A673 (cell line): ENCODE measurements at regions not wholly inside any gene's neighbourhood (a gene's known extent, or its start where the extent isn't known, plus 50 kb on each side); places are given as distances from the start of the nearest gene placed in this dataset.

Experiments used
- BruUV-seq: library from RNA; stranded (reverse); fragments of 400-500 nt; replicated peaks from 2 replicates; lab custom pipeline; 2021; lab: Mats Ljungman, UMichigan
- CTCF ChIA-PET: fragments of 300-600 bp; sonication (Branson Sonifier 250); formaldehyde crosslinking; loops from one replicate; lab custom pipeline; 2022; ENCODE audit warnings: antibody characterized with exemption; lab: Charles Lee
- POLR2A ChIA-PET: fragments of 300-600 bp; sonication (Branson Sonifier 250); formaldehyde crosslinking; loops from one replicate; lab custom pipeline; 2022; ENCODE audit warnings: antibody characterized with exemption; ENCODE audit not compliant: low non-redundant PET; lab: Charles Lee
- DNase-seq: peaks from one replicate; pipeline ENCODE4 v3.0.0-alpha.2; 2015; ENCODE audit warnings: low spot score
- H3K27ac ChIP-seq: fragments of 200-600 bp; sonication (generic); 2 replicates; pipeline ENCODE4 v1.5.1; 2016; ENCODE audit warnings: mixed run types, low read depth, mild to moderate bottlenecking, mixed read lengths, antibody characterized with exemption, low read length; ENCODE audit not compliant: poor library complexity, severe bottlenecking
- H3K27me3 ChIP-seq: fragments of 200-600 bp; sonication (generic); replicated peaks from 2 replicates; pipeline ENCODE4 v1.6.1; 2017; ENCODE audit warnings: mixed run types, low read depth, mild to moderate bottlenecking, mixed read lengths, antibody characterized with exemption, low read length; ENCODE audit not compliant: insufficient read depth, poor library complexity
- H3K36me3 ChIP-seq: fragments of 200-600 bp; sonication (generic); 2 replicates; pipeline ENCODE4 v1.6.1; 2016; ENCODE audit warnings: mixed run types, mild to moderate bottlenecking, mixed read lengths, antibody characterized with exemption, low read length; ENCODE audit not compliant: insufficient read depth, poor library complexity, severe bottlenecking
- H3K4me1 ChIP-seq: fragments of 200-600 bp; sonication (generic); 2 replicates; pipeline ENCODE4 v1.6.1; 2017; ENCODE audit warnings: mixed run types, mild to moderate bottlenecking, mixed read lengths, antibody characterized with exemption, low read length; ENCODE audit not compliant: insufficient read depth, poor library complexity, severe bottlenecking
- H3K4me3 ChIP-seq: fragments of 200-600 bp; sonication (generic); 2 replicates; pipeline ENCODE4 v1.5.1; 2016; ENCODE audit warnings: low read depth, mixed run types, mild to moderate bottlenecking, mixed read lengths, low read length; ENCODE audit not compliant: poor library complexity, severe bottlenecking
- H3K9me3 ChIP-seq: fragments of 200-600 bp; sonication (generic); 2 replicates; pipeline ENCODE4 v1.6.1; 2016; ENCODE audit warnings: mixed run types, low read depth, mild to moderate bottlenecking, mixed read lengths, antibody characterized with exemption, low read length; ENCODE audit not compliant: poor library complexity, severe bottlenecking
- CTCF ChIP-seq: fragments of 300-800, 200-600 bp; sonication (generic); conservative IDR thresholded peaks from 2 replicates; pipeline ENCODE4 v1.5.1; 2017; ENCODE audit warnings: low read depth, mild to moderate bottlenecking, antibody characterized with exemption, low read length, moderate library complexity, mixed read lengths
- EZH2 ChIP-seq: fragments of 200-600 bp; sonication (generic); IDR thresholded peaks from 2 replicates; pipeline ENCODE4 v1.6.1; 2017; ENCODE audit warnings: borderline replicate concordance, low read depth, mild to moderate bottlenecking, mixed read lengths, antibody characterized with exemption, low read length; ENCODE audit not compliant: poor library complexity, severe bottlenecking
- intact Hi-C: fragments of 100-400 bp; cut with micrococcal nuclease; formaldehyde crosslinking; loops from one replicate; pipeline ENCODE4 v1.10.0; 2022; ENCODE audit not compliant: unreplicated experiment

DNA sequence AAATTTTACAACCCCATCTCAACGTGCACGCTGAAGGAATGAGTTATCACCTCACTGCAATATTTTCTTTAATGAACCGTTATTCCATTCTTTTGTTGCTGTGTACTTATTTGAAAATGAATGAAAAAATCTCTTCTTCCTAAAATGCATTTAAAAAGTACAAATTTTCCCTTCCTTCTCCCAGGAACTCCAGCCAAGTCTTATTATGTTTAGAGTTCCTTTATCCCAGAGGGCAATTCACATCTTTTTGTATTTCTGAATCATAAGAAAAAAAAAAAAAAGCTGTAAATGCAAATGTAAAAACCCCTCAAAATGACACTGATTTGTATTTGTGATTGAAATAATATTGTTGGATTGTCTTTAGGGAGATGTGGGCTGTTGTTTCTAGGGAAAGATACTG lies 2194.3 kb upstream of the CELF4 start:
- Histone ChIP-seq H3K27ac (no peak overlapping the region), H3K36me3 (no peaks in the 10 kb centered on the region), H3K27me3 (no peaks in the 10 kb centered on the region), H3K9me3 (peaks cover 3% of the 10 kb centered on the region), H3K4me1 (no peaks in the 10 kb centered on the region), H3K4me3 (no peak overlapping the region)
- DNase-seq, result no peak
- intact Hi-C loops, result no loop called here
- ChIA-PET CTCF (no interaction called here), POLR2A (no interaction called here)
- TF ChIP-seq EZH2 (no peak), CTCF (no peak)
- no TSS peak for BruUV-seq

DNA sequence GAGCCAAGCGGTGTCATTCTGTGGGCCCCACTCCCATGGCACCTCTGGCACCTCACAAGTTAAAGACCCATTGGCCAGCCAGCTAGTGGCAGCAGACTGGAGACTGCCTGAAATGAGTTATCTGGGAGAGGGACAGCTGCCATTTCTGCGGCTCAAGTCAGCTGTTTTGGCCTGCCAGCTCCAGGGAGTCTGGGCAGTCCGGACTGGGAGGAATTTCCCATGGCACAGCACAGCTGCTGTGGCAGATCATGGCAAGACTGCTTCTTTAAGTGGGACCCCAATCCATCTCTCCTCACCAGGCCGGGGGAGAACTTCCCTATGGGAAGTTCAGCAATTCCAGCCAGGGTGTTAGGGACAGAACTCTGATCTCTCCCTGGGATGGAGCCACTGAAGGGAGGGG lies 2187.6 kb upstream of the CELF4 start:
- no TSS peak for BruUV-seq
- ChIA-PET CTCF (no interaction called here), POLR2A (no interaction called here)
- H3K27ac ChIP-seq, result no peak overlapping the region
- H3K27me3 ChIP-seq, result no peaks in the 10 kb centered on the region
- peaks cover 2% of the 10 kb centered on the region for H3K9me3 ChIP-seq
- H3K4me1 ChIP-seq, result no peaks in the 10 kb centered on the region
- H3K36me3 ChIP-seq, result no peaks in the 10 kb centered on the region
- intact Hi-C loops, result no loop called here
- TF ChIP-seq EZH2, result no peak
- TF ChIP-seq CTCF, result no peak
- no peak overlapping the region for H3K4me3 ChIP-seq
- DNase-seq, result no peak

DNA sequence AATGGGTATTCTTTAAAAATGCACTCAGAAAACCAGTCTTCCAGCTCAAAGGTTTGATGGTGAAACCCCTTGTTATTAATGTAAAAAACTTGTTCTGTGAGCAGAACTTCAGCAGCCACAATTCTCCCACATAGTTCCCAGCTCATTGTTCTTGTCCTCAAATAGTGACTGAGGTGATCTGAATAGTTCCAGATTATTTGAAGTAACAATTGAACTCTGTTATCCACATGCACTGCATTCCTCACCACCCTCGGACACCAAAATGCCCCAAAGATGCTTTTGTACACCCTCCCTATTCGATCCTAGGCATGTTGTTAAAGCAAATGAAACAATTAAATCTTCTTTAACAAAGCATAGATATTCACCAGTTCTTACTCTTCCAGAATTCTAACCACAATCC lies 2186.8 kb upstream of the CELF4 start:
- POLR2A ChIA-PET, result no interaction called here
- intact Hi-C loops, result no loop called here
- no peaks in the 10 kb centered on the region for H3K36me3 ChIP-seq
- TF ChIP-seq EZH2 (no peak), CTCF (no peak)
- CTCF ChIA-PET, result no interaction called here
- no peaks in the 10 kb centered on the region for H3K27me3 ChIP-seq
- H3K4me1 ChIP-seq, result no peaks in the 10 kb centered on the region
- no peaks in the 10 kb centered on the region for H3K9me3 ChIP-seq
- no peak overlapping the region for H3K27ac ChIP-seq
- no TSS peak for BruUV-seq
- DNase-seq, result no peak
- no peak overlapping the region for H3K4me3 ChIP-seq
